HCT116 (cell line): ENCODE measurements at regions not wholly inside any gene's neighbourhood (a gene's known extent, or its start where the extent isn't known, plus 50 kb on each side); places are given as distances from the start of the nearest gene placed in this dataset.

Experiments used
- CEBPB ChIP-seq: IDR thresholded peaks from 2 replicates; pipeline ENCODE4 v1.6.1; 2012; ENCODE audit warnings: low read depth
- CTCF ChIP-seq, 3 experiments: fragments of 200-600 bp in 1 of 3; sonication (generic) in 1 of 3; IDR thresholded peaks in 2 of 3; conservative IDR thresholded peaks in 1 of 3; 2 replicates each; pipeline ENCODE4 v1.5.1; 2012 to 2017; ENCODE audit warnings: low read depth in 2 of 3, low read length in 2 of 3, antibody characterized with exemption in 1 of 3, borderline replicate concordance in 1 of 3, control low read depth in 1 of 3, mild to moderate bottlenecking in 1 of 3, mixed read lengths in 1 of 3, mixed run types in 1 of 3, moderate library complexity in 1 of 3; ENCODE audit not compliant: insufficient read depth in 1 of 3
- EZH2 ChIP-seq: fragments of 200-600 bp; sonication (generic); IDR thresholded peaks from 2 replicates; pipeline ENCODE4 v1.6.1; 2017; ENCODE audit warnings: antibody characterized with exemption, mixed run types
- MAX ChIP-seq: IDR thresholded peaks from 2 replicates; pipeline ENCODE4 v1.6.1; 2012
- POLR2A ChIP-seq: IDR thresholded peaks from 2 replicates; pipeline ENCODE4 v1.7.0; 2011; ENCODE audit warnings: borderline replicate concordance; ENCODE audit not compliant: insufficient read depth, insufficient read length; ENCODE audit errors: extremely low read depth
- REST ChIP-seq: IDR thresholded peaks from 2 replicates; pipeline ENCODE4 v1.6.1; 2012; ENCODE audit warnings: low read depth
- SP1 ChIP-seq: IDR thresholded peaks from 2 replicates; pipeline ENCODE4 v1.6.1; 2012; ENCODE audit warnings: low read depth
- YY1 ChIP-seq: IDR thresholded peaks from 2 replicates; pipeline ENCODE4 v1.6.1; 2011; ENCODE audit warnings: low read length, low read depth, moderate library complexity, mild to moderate bottlenecking; ENCODE audit not compliant: insufficient replicate concordance; ENCODE audit errors: extremely low read depth

- TF ChIP-seq POLR2A (no peak), CTCF (IDR thresholded peaks at IDR 0.05 in 2 of 3, conservative IDR thresholded peaks at IDR 0.05 in 1 of 3; ENCODE audit: borderline replicate concordance in 1 of 3, insufficient read depth in 1 of 3, low read depth in 2 of 3, low read length in 2 of 3) (no peak), SP1 (no peak), YY1 (no peak), EZH2 (no peak), CEBPB (no peak), MAX (no peak), REST (no peak)
These were observed 514.5 kb upstream of the RGMB start for GRCh38 chr5:98258939-98259338.
